Gastrocnemius medialis (tissue), 4 donors: ENCODE measurements at regions not wholly inside any gene's neighbourhood (a gene's known extent, or its start where the extent isn't known, plus 50 kb on each side); places are given as distances from the start of the nearest gene placed in this dataset.
"Not testable (repeated sequence)": the region's sequence is repeated elsewhere in the genome, so short reads cannot be mapped to it uniquely, and the experiment has no call there.

ENCODE experiments used
- ATAC-seq, 2 donors: fragments of 150-250 bp; one replicate each; pipeline ENCODE4 v1.9.1; 2016
- DNase-seq, 2 donors: peaks; one replicate each; pipeline ENCODE4 v3.0.0-alpha.2; 2019
- H3K27ac ChIP-seq, 4 donors: fragments of 200-600 bp; sonication (generic); 1 replicate in 1 of 4; 2 replicates in 3 of 4; pipeline ENCODE4 v1.5.1; 2016 to 2018; ENCODE audit warnings: mild to moderate bottlenecking in 2 of 4, moderate library complexity in 1 of 4
- H3K27me3 ChIP-seq, 3 donors: fragments of 200-600 bp; sonication (generic) in 2 of 3; 1 replicate in 1 of 3; 2 replicates in 2 of 3; pipeline versions ENCODE4 v1.5.1 to v1.6.0; 2016 to 2019; ENCODE audit warnings: mild to moderate bottlenecking in 1 of 3, moderate library complexity in 1 of 3
- H3K36me3 ChIP-seq, 2 donors: fragments of 200-600 bp; sonication (generic) in 1 of 2; one replicate each; pipeline ENCODE4 v1.5.1; 2017 to 2018
- H3K4me1 ChIP-seq, 2 donors: fragments of 200-600 bp; sonication (generic) in 1 of 2; one replicate each; pipeline ENCODE4 v1.5.1; 2016 to 2017; ENCODE audit warnings: mild to moderate bottlenecking in 2 of 2
- H3K4me3 ChIP-seq, 4 donors: fragments of 200-600 bp; sonication (generic) in 3 of 4; 1 replicate in 1 of 4; 2 replicates in 3 of 4; pipeline ENCODE4 v1.5.1; 2016 to 2019; ENCODE audit warnings: mild to moderate bottlenecking in 2 of 4
- H3K9me3 ChIP-seq, 3 donors: fragments of 200-600 bp; sonication (generic) in 2 of 3; 1 replicate in 1 of 3; 2 replicates in 2 of 3; pipeline ENCODE4 v1.5.1; 2016 to 2019
- POLR2A ChIP-seq, 2 donors: fragments of 450-650 bp; IDR thresholded peaks; one replicate each; pipeline ENCODE4 v1.6.1; 2017; ENCODE audit warnings: antibody characterized with exemption in 2 of 2, mild to moderate bottlenecking in 2 of 2, moderate library complexity in 2 of 2
- in situ Hi-C, 4 donors: fragments of 200-750 bp; cut with MboI; loops; one replicate each; pipeline versions ENCODE4 v1.15.0 to v1.8.0; 2017; ENCODE audit warnings: low sequenced_read_pairs in 4 of 4
- intact Hi-C: fragments of 100-400 bp; cut with DNase I; formaldehyde crosslinking; loops from one replicate; pipeline ENCODE4 v1.15.1; 2023; ENCODE audit warnings: low total_unique reads
- TF ChIP-seq, protein P1 (sequence below), 5 experiments: fragments of 450-650 bp in 3 of 5; fragments of 200-600 bp in 2 of 5; sonication (generic) in 2 of 5; IDR thresholded peaks in 4 of 5; conservative IDR thresholded peaks in 1 of 5; 1 replicate in 4 of 5; 2 replicates in 1 of 5; pipeline ENCODE4 v1.5.1; 2016 to 2019; ENCODE audit warnings: antibody characterized with exemption in 5 of 5, mild to moderate bottlenecking in 3 of 5, moderate library complexity in 3 of 5

DNA sequence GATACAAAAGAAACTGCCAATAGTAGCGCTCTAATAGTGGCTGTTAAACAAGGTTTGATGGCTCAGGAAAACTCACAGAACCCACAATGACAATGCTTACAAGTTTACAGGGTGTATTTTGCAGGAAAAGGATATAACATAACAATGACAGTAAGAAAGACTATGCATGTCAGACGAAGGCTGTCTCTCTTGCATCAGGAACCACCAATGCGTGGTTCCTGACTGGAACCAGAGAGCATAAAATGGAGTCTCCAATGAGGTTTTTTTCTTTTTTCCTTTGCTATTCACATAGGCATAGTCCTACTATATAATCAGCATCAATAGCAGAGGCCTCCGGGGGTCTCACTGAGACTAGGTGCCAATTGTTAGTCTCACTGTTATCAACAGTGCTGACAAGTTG is 120.4 kb upstream of the STEAP1 start:
- Histone ChIP-seq H3K27me3 (no peaks in the 10 kb centered on the region), H3K4me1 (no peaks in the 10 kb centered on the region), H3K27ac (no peak overlapping the region), H3K9me3 (no peaks in the 10 kb centered on the region), H3K4me3 (no peak overlapping the region), H3K36me3 (no peaks in the 10 kb centered on the region)
- intact Hi-C loops (no loop called here), in situ Hi-C loops (no loop called here)
- TF ChIP-seq, protein P1, sequence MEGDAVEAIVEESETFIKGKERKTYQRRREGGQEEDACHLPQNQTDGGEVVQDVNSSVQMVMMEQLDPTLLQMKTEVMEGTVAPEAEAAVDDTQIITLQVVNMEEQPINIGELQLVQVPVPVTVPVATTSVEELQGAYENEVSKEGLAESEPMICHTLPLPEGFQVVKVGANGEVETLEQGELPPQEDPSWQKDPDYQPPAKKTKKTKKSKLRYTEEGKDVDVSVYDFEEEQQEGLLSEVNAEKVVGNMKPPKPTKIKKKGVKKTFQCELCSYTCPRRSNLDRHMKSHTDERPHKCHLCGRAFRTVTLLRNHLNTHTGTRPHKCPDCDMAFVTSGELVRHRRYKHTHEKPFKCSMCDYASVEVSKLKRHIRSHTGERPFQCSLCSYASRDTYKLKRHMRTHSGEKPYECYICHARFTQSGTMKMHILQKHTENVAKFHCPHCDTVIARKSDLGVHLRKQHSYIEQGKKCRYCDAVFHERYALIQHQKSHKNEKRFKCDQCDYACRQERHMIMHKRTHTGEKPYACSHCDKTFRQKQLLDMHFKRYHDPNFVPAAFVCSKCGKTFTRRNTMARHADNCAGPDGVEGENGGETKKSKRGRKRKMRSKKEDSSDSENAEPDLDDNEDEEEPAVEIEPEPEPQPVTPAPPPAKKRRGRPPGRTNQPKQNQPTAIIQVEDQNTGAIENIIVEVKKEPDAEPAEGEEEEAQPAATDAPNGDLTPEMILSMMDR (IDR thresholded peaks at IDR 0.05 in 4 of 5, conservative IDR thresholded peaks at IDR 0.05 in 1 of 5): no peak
- no peak for TF ChIP-seq POLR2A (IDR thresholded peaks at IDR 0.05)
- ATAC-seq (no peak), DNase-seq (no peak)

DNA sequence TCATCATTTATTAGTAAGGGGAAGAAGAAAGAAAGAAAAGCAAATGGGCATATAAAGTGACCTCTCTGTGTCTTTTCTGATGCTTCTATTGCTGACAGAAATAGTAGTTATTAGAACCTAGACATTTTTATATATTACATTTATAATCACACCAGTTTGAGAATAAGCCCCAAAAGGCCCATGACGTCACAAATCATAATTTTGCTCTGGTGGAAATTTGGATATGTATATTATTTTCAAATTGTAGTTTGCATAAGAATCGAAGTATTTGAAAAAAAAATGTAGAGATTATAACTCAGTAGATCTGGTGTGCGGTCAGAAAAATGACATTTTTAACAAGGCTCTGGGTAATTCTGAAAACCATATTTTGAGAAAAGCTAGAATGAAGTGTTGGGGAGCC is 101.2 kb upstream of the STEAP1 start:
- in situ Hi-C loops: no loop called here
- no peaks in the 10 kb centered on the region for H3K4me1 ChIP-seq
- ATAC-seq: no peak

GRCh38 chr7:90061077-90061476 is 93.2 kb upstream of the STEAP1 start:
- H3K36me3 ChIP-seq: no peaks in the 10 kb centered on the region
- no peaks in the 10 kb centered on the region for H3K4me1 ChIP-seq
- H3K4me3 ChIP-seq: no peak overlapping the region
- DNase-seq: no peak
- no peak for ATAC-seq
- intact Hi-C loops (no loop called here), in situ Hi-C loops (no loop called here)
- H3K9me3 ChIP-seq: no peaks in the 10 kb centered on the region
- TF ChIP-seq, protein P1 (IDR thresholded peaks at IDR 0.05 in 4 of 5, conservative IDR thresholded peaks at IDR 0.05 in 1 of 5): no peak
- TF ChIP-seq POLR2A (IDR thresholded peaks at IDR 0.05): no peak
- no peaks in the 10 kb centered on the region for H3K27me3 ChIP-seq
- H3K27ac ChIP-seq: no peak overlapping the region

More for the DNA sequence above, 101.2 kb upstream of the STEAP1 start:
- H3K27me3 ChIP-seq: no peaks in the 10 kb centered on the region
- TF ChIP-seq, protein P1 (IDR thresholded peaks at IDR 0.05 in 4 of 5, conservative IDR thresholded peaks at IDR 0.05 in 1 of 5): no peak
- no peak for TF ChIP-seq POLR2A (IDR thresholded peaks at IDR 0.05)
- no peak overlapping the region for H3K27ac ChIP-seq
- DNase-seq: no peak
- no peaks in the 10 kb centered on the region for H3K9me3 ChIP-seq
- no peaks in the 10 kb centered on the region for H3K36me3 ChIP-seq
- intact Hi-C loops: no loop called here
- no peak overlapping the region for H3K4me3 ChIP-seq

- DNase-seq: no peak
- in situ Hi-C loops (no loop called here), intact Hi-C loops (no loop called here)
- no peaks in the 10 kb centered on the region for H3K36me3 ChIP-seq
- H3K4me1 ChIP-seq: no peaks in the 10 kb centered on the region
- H3K9me3 ChIP-seq: no peaks in the 10 kb centered on the region
- H3K27ac ChIP-seq: no peak overlapping the region
- TF ChIP-seq, protein P1 (IDR thresholded peaks at IDR 0.05 in 4 of 5, conservative IDR thresholded peaks at IDR 0.05 in 1 of 5): no peak
- TF ChIP-seq POLR2A (IDR thresholded peaks at IDR 0.05): no peak
- H3K4me3 ChIP-seq: no peak overlapping the region
- H3K27me3 ChIP-seq: no peaks in the 10 kb centered on the region
- ATAC-seq: no peak
Observed at GRCh38 chr7:90064370-90064769, 89.9 kb upstream of the STEAP1 start.

DNA sequence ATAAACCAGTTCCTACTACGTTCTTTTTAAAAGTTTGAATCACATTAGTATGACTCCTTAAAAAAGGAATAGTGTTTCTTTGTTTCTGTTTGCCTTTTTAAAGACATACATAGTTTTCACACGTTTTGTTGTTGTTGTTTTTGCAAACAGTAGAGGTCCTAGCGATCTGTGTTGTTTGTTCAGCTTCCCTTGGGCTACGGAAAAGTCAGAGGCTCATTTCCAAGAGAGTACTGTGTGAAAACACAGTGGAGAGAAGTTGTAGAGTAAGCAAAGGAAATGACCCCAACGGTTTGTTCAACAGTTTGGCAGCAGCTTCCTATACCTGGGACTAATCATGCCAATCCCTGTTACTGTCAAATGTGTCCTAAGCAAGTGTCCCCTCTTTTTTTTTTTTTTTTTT is 87.1 kb upstream of the STEAP1 start:
- in situ Hi-C loops: no loop called here
- Histone ChIP-seq H3K27ac (no peak overlapping the region), H3K9me3 (no peaks in the 10 kb centered on the region), H3K27me3 (no peaks in the 10 kb centered on the region), H3K36me3 (no peaks in the 10 kb centered on the region), H3K4me3 (no peak overlapping the region), H3K4me1 (no peaks in the 10 kb centered on the region)
- ATAC-seq (no peak), DNase-seq (no peak)
- TF ChIP-seq POLR2A (IDR thresholded peaks at IDR 0.05): no peak
- TF ChIP-seq, protein P1 (IDR thresholded peaks at IDR 0.05 in 4 of 5, conservative IDR thresholded peaks at IDR 0.05 in 1 of 5): no peak
- intact Hi-C loops: no loop called here

DNA sequence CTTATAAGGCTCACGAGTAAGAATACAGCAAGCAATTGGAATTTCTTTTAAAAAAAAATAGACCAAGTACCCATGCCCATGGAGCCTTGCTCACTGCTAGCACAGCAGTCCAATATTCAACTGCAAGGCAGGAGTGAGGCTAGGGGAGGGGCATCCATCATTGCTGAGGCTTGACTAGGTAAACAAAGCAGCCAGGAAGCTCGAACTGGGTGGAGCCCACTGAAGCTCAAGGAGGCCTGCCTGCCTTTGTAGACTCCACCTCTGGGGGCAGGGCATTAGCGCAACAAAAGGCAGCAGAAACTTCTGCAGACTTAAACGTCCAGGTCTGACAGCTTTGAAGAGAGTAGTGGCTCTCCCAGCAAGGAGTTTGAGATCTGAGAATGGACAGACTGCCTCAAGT is 84.0 kb upstream of the STEAP1 start:
- in situ Hi-C loops, DNase-seq, H3K27ac ChIP-seq, H3K36me3 ChIP-seq, ATAC-seq, H3K4me1 ChIP-seq, H3K4me3 ChIP-seq, intact Hi-C loops, H3K9me3 ChIP-seq, H3K27me3 ChIP-seq: not testable (repeated sequence)
